K562 (cell line): ENCODE measurements at regions not wholly inside any gene's neighbourhood (a gene's known extent, or its start where the extent isn't known, plus 50 kb on each side); places are given as distances from the start of the nearest gene placed in this dataset.

Experiments
- ATAC-seq: fragments of 200-7000 bp; cut with Tn5 transposase; 3 replicates; pipeline ENCODE4 v1.9.1; 2020; ENCODE audit warnings: moderate library complexity
- BruUV-seq: library from RNA; stranded (reverse); fragments of 400-500 nt; replicated peaks from 2 replicates; lab custom pipeline; 2021; lab: Mats Ljungman, UMichigan
- CTCF ChIA-PET: fragments of 300-600 bp; formaldehyde crosslinking; extraction: SDS; loops from one replicate; lab custom pipeline; 2021; ENCODE audit warnings: low intra/inter-chr PET ratio; lab: Yijun Ruan, JAX
- POLR2A ChIA-PET: fragments of 300-600, 350-650 bp; sonication (Branson Sonifier 250); formaldehyde crosslinking; extraction: SDS; loops from one replicate; lab custom pipeline; 2021; ENCODE audit warnings: antibody characterized with exemption, inconsistent platforms; lab: Yijun Ruan, JAX
- DNase-seq, 4 experiments: peaks; one replicate each; pipeline versions ENCODE4 v3.0.0 to v3.0.0-alpha.2; 2011 to 2018; ENCODE audit warnings: low spot score in 3 of 4, mixed read lengths in 3 of 4; ENCODE audit errors: extremely low read depth in 1 of 4
- FAIRE-seq: peaks from 2 replicates; lab custom pipeline; 2011; peaks lifted over from hg19 to GRCh38; lab: Jason Lieb, UNC
- H2AFZ ChIP-seq: 2 replicates; pipeline ENCODE4 v1.6.0; 2011; ENCODE audit warnings: low read depth, low read length, control low read depth, inconsistent platforms
- H3K27ac ChIP-seq: fragments of 200-600 bp; 3 replicates; pipeline ENCODE4 v1.8.0; 2011; ENCODE audit warnings: low read depth, mild to moderate bottlenecking, control low read depth, inconsistent platforms, low read length, moderate library complexity, mixed read lengths; ENCODE audit errors: extremely low read depth
- H3K27me3 ChIP-seq, 2 experiments: fragments of 300-600 bp in 1 of 2; 2 replicates in 1 of 2; 3 replicates in 1 of 2; pipeline versions ENCODE4 v1.6.0 to v1.8.0; 2011; ENCODE audit warnings: inconsistent platforms in 2 of 2, low read length in 2 of 2, mild to moderate bottlenecking in 1 of 2, mixed read lengths in 1 of 2, moderate library complexity in 1 of 2; ENCODE audit not compliant: control insufficient read depth in 2 of 2, insufficient read depth in 2 of 2
- H3K36me3 ChIP-seq: fragments of 300-600 bp; 3 replicates; pipeline ENCODE4 v1.8.0; 2011; ENCODE audit warnings: mild to moderate bottlenecking, low read length, inconsistent platforms; ENCODE audit not compliant: control insufficient read depth, insufficient read depth
- H3K4me1 ChIP-seq, 2 experiments: fragments of 200-600 bp in 1 of 2; replicated peaks in 1 of 2; 2 replicates in 1 of 2; 3 replicates in 1 of 2; pipeline versions ENCODE4 v1.5.1 to v1.8.0; 2011; ENCODE audit warnings: inconsistent platforms in 2 of 2, low read length in 2 of 2, mild to moderate bottlenecking in 1 of 2, mixed read lengths in 1 of 2, moderate library complexity in 1 of 2; ENCODE audit not compliant: control insufficient read depth in 2 of 2, insufficient read depth in 2 of 2
- H3K4me2 ChIP-seq: 2 replicates; pipeline ENCODE4 v1.6.1; 2011; ENCODE audit warnings: low read length, control low read depth, inconsistent platforms, mixed read lengths; ENCODE audit not compliant: insufficient read depth
- H3K4me3 ChIP-seq: fragments of 200-600 bp; sonication (generic), shearing (Covaris generic); 2 replicates; pipeline ENCODE4 v1.5.1; 2016; ENCODE audit warnings: control low read depth, inconsistent platforms
- H3K79me2 ChIP-seq: fragments of 200-600 bp; 3 replicates; pipeline ENCODE4 v1.8.0; 2011; ENCODE audit warnings: low read length, inconsistent platforms; ENCODE audit not compliant: control insufficient read depth, insufficient read depth
- H3K9ac ChIP-seq, 2 experiments: 2 replicates each; pipeline versions ENCODE4 v1.6.0 to v1.6.1; 2011; ENCODE audit warnings: low read depth in 2 of 2, low read length in 2 of 2, control low read depth in 1 of 2, inconsistent platforms in 1 of 2, mild to moderate bottlenecking in 1 of 2, mixed read lengths in 1 of 2; ENCODE audit not compliant: insufficient read depth in 1 of 2
- H3K9me1 ChIP-seq: one replicate; pipeline ENCODE4 v1.6.0; 2011; ENCODE audit warnings: inconsistent platforms, mild to moderate bottlenecking, low read length, moderate library complexity; ENCODE audit not compliant: control insufficient read depth, insufficient read depth
- H3K9me3 ChIP-seq: replicated peaks from 2 replicates; pipeline ENCODE4 v1.5.1; 2011; ENCODE audit warnings: low read depth, low read length, inconsistent platforms; ENCODE audit not compliant: control insufficient read depth, insufficient read depth
- H4K20me1 ChIP-seq: replicated peaks from 2 replicates; pipeline ENCODE4 v1.6.1; 2011; ENCODE audit warnings: low read length, inconsistent platforms, mixed read lengths; ENCODE audit not compliant: control insufficient read depth, insufficient read depth
- FOS ChIP-seq: IDR thresholded peaks from 3 replicates; pipeline ENCODE4 v1.6.1; 2011; ENCODE audit not compliant: insufficient read length; ENCODE audit errors: extremely low read depth
- FOSL1 ChIP-seq: fragments of 200-800 bp; sonication (Bioruptor generic); conservative IDR thresholded peaks from 2 replicates; pipeline ENCODE4 v1.6.1; 2016; ENCODE audit warnings: missing genetic modification characterization, missing compliant biosample characterization
- MXD1 ChIP-seq: fragments of 250-450 bp; sonication (Bioruptor Pico); IDR thresholded peaks from 2 replicates; pipeline ENCODE4 v1.8.0; 2021; ENCODE audit warnings: borderline replicate concordance, mild to moderate bottlenecking, moderate library complexity; ENCODE audit not compliant: poor library complexity, severe bottlenecking
- NFIX ChIP-seq: fragments of 250-450 bp; sonication (Bioruptor Pico); IDR thresholded peaks from 2 replicates; pipeline ENCODE4 v1.4.0; 2020; ENCODE audit warnings: low read depth, mild to moderate bottlenecking, moderate library complexity
- TAF15 ChIP-seq: fragments of 200-400 bp; formaldehyde crosslinking; IDR thresholded peaks from 2 replicates; pipeline ENCODE4 v1.6.1; 2017; ENCODE audit warnings: mild to moderate bottlenecking, low read depth, low read length, moderate library complexity
- TBP ChIP-seq: optimal IDR thresholded peaks from 2 replicates; pipeline ENCODE3; 2011; ENCODE audit warnings: low read depth, low read length, improper control_type of control experiment
- WGBS: fragments of 100-300 bp; shearing (Covaris generic); methylation state at CpG from one replicate; pipeline ENCODE4 v1.1.6; 2016; ENCODE audit warnings: low coverage, mixed read lengths; ENCODE audit not compliant: insufficient coverage; ENCODE audit errors: missing lambda C conversion rate; 5-methylcytosine and 5-hydroxymethylcytosine counted together
- in situ Hi-C: fragments of 300-500 bp; cut with MboI; formaldehyde crosslinking; loops from 4 replicates; pipeline ENCODE4 v1.15.0; 2018; ENCODE audit warnings: inconsistent platforms, mixed read lengths
- intact Hi-C: fragments of 100-400 bp; cut with micrococcal nuclease; formaldehyde crosslinking; loops from 2 replicates; pipeline ENCODE4 v1.14.2; 2022
- TF ChIP-seq, protein P1 (sequence below): sonication (generic); formaldehyde crosslinking; IDR thresholded peaks from 2 replicates; pipeline ENCODE4 v1.9.0; 2022; ENCODE audit warnings: mild to moderate bottlenecking, missing genetic modification reagents

GRCh38 chr17:79138826-79139225 is 64.2 kb downstream of the ENGASE start:
- Histone ChIP-seq H4K20me1 (peaks cover 9% of the 10 kb centered on the region; the same call in 1 of the 2 replicates), H3K79me2 (no peaks in the 10 kb centered on the region), H3K4me1 (peaks cover 0 to 6% of the 10 kb centered on the region in 2 experiments; a peak in 1 of 5 replicates), H3K9ac (no peak overlapping the region), H3K9me1 (peaks cover 4% of the 10 kb centered on the region), H3K27ac (no peak overlapping the region), H3K4me3 (no peak overlapping the region), H3K9me3 (no peaks in the 10 kb centered on the region), H3K4me2 (no peak overlapping the region), H3K36me3 (no peaks in the 10 kb centered on the region), H2AFZ (no peak overlapping the region), H3K27me3 (peaks cover 7 to 62% of the 10 kb centered on the region in 2 experiments)
- intact Hi-C loops (no loop called here), in situ Hi-C loops (no loop called here)
- ATAC-seq: no peak
- WGBS: 30% methylated on average over 12 of the region's 12 CpGs
- DNase-seq: no peak
- ChIA-PET POLR2A (interaction anchor here (0.7 kb wide), 1 partner anchor 11 kb away, joined by 3 read pairs; no protein-coding TSS in a partner anchor), CTCF (no interaction called here)
- BruUV-seq: no TSS peak
- no peak for FAIRE-seq
- TF ChIP-seq, protein P1, sequence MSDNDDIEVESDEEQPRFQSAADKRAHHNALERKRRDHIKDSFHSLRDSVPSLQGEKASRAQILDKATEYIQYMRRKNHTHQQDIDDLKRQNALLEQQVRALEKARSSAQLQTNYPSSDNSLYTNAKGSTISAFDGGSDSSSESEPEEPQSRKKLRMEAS (CRISPR knock-in tag): 0 out of 2 replicates have a peak, but pooled peaks have one; percentile 50
- TF ChIP-seq NFIX: no peak

DNA sequence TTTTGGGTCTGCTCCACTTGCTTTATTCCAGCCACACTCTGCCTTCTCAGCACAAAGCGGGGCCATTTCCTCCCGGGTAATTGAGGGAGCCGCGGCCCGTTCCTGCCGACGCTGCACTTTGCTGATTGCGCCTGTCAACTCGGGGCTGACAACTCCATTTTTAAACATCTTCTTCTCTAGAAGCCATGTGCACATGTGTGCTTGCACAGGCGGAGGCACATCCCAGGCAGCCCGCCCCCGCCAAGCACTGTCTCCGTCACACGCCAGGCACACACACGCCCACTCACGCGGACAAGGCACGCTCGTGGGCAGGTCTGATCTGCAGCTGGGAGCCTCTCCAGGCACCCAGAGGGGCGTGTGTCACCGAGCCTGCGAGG is 63.2 kb downstream of the ENGASE start:
- CTCF ChIA-PET: no interaction called here
- no peaks in the 10 kb centered on the region for H3K79me2 ChIP-seq
- peaks cover 13% of the 10 kb centered on the region for H4K20me1 ChIP-seq
- no peak overlapping the region for H3K4me2 ChIP-seq
- DNase-seq: no peak
- WGBS: 2% methylated on average over 21 of the region's 22 CpGs
- TF ChIP-seq FOSL1 (tag): no peak
- no peak for TF ChIP-seq FOS
- TF ChIP-seq TBP: no peak
- no peak for TF ChIP-seq MXD1 (CRISPR knock-in tag)
- TF ChIP-seq TAF15: no peak
- TF ChIP-seq, all 486 proteins: peak for 0
- intact Hi-C loops: no loop called here
- Histone ChIP-seq H3K9ac (no peak overlapping the region), H3K36me3 (no peaks in the 10 kb centered on the region), H3K9me3 (no peaks in the 10 kb centered on the region), H2AFZ (no peak overlapping the region), H3K4me3 (no peak overlapping the region), H3K4me1 (peaks cover 0 to 6% of the 10 kb centered on the region in 2 experiments; a peak in 1 of 5 replicates), H3K27ac (no peak overlapping the region), H3K27me3 (peaks cover 12 to 63% of the 10 kb centered on the region in 2 experiments), H3K9me1 (peaks cover 4% of the 10 kb centered on the region)
- FAIRE-seq (no peak), ATAC-seq (no peak)
- in situ Hi-C loops: no loop called here
- POLR2A ChIA-PET: no interaction called here
- BruUV-seq: no TSS peak
